Stimulated activated CD8-positive, alpha-beta memory T cell treated with anti-CD3 and anti-CD28 coated beads, Interleukin-4, amount 100 ng/mL, for 24 hours (primary cell): ENCODE measurements at regions not wholly inside any gene's neighbourhood (a gene's known extent, or its start where the extent isn't known, plus 50 kb on each side); places are given as distances from the start of the nearest gene placed in this dataset.
"Not testable (repeated sequence)": the region's sequence is repeated elsewhere in the genome, so short reads cannot be mapped to it uniquely, and the experiment has no call there.

ENCODE experiments used
- DNase-seq: peaks from one replicate; pipeline ENCODE4 v3.0.0-alpha.2; 2020; ENCODE audit warnings: low read depth

- no peak for DNase-seq
Observed at GRCh38 chr4:12579172-12579571, 905.0 kb downstream of the RAB28 start.

DNA sequence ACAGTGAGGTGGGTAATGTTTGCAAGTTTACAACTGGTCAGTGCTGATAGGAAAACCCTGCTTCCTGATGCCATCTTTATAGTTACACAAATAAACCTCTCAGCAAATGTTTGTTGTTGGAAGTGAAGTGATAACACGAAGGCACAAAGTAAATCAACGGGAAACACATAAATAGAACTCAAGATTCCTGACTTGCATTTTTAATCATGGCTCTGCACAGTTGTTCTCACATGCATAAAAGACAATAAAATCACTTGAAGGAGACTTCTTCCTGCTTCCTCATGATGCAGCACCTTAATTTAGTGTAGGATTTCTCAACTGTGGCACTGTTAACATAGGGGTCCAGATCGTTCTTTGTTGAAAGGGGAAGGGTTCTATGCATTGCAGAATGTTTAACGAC, 907.7 kb downstream of the RAB28 start:
- DNase-seq: no peak

DNA sequence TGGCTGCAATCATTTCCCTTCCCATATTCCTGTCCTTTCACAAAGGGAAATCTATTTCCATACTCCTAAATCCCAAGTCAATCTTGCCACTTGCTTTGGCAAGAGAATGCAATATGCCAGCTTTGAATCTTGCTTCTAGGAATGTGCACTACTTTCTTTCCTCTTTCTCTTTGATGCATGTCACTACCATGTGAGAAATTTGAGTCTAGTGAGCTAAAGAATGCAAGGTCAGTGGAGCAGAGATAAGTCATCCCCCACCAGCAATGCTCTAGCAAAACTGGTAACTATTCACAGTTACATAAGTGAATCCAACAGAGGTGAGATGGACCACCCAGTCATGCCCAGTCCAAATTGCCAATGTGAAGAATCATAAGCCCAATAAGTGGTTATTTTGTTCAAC, 910.4 kb downstream of the RAB28 start:
- DNase-seq: no peak

DNA sequence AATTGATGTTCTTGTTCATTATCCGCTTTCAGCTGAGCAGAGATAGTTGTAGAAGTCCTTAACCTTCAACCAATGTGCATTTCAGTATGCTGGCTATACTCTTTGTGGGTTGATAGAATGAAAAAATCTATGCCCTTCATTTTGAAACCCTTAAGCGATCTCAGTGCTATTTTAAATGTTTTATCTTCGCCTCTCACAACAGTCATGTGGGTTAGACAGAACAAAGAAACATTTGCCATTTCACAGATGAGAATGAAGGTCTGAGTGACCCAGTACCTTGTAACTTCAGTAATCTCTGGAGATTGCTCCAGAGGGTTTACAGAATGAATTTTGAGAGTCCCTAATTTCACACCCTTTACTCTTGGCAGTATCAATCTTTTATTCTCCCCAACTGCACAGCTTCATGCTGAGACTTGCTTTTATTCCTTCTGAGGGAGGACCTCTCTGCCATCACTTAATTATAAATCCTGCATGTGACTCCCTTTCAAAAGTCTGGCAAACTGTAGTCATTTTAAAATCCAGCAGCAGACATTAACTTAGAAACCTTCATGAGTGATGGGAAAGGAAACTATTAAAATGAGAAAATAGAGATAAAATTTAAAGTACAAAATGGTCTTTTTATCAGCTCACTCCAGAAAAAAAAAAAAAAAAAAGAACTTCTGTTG, 921.5 kb downstream of the RAB28 start:
- no peak for DNase-seq

DNA sequence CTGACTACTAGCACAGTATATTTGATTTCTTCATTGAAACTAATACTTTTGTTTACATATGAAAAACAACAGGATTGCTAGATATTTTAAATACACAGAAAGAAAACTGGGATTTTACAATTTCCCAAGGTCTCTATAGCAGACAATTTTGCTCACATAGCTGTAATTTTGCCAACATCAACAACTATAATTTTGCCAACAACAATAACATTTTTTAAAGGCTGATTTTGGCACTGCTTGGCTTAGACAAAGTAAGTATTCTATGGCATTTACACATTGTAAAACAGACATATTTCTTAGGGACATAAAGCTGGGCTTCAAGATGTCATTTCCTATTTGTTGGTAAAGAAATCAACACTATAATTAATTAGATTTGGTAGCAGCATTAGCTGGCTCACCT, 922.1 kb downstream of the RAB28 start:
- DNase-seq: no peak

GRCh38 chr4:12555011-12555410, 929.1 kb downstream of the RAB28 start:
- no peak for DNase-seq

GRCh38 chr4:12548678-12549077, 935.5 kb downstream of the RAB28 start:
- DNase-seq: no peak

GRCh38 chr4:12545812-12546211, 938.3 kb downstream of the RAB28 start:
- no peak for DNase-seq

DNA sequence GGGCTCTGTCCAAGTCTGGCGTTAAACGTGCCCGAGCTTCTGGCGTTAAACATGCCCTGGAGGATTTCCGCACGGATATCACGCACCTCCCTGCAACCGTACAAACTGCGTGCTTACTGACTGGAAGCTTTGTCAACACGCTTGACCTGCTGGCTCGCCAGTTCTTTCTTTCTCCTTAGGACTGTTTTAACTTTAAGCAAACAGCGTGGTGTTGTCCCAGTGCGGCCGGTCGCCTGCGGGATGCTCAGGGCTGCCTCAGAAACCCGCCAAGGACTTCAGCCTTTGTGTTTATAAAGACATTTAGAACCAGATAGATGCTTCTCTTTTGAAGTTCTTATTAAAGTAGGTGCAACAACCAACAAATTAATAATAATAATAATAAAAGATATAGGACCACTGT, 946.0 kb downstream of the RAB28 start:
- no peak for DNase-seq

- DNase-seq: no peak
Observed at GRCh38 chr4:12534684-12535083, 949.5 kb downstream of the RAB28 start.

GRCh38 chr4:12519426-12519825, 964.7 kb downstream of the RAB28 start:
- no peak for DNase-seq

- no peak for DNase-seq
Observed at GRCh38 chr4:12507868-12508481, 976.2 kb downstream of the RAB28 start.

DNA sequence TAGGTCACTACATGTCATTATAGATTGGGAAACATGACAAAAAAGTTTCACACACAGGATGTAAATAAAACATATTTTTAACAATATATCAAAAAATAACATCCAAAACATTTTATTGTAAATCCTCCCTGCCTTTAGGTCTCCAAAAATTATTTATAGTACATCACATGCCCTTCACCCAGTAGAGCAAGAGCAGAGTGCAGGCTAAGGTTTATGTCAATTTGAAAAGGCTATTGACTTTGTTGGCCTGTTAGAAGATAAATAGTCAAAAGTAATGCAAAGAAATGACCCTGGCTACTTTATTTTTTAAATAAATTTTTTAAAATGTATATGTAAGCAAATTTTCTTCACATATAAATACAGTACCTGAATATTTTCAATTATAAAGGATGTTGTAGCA, 983.7 kb downstream of the RAB28 start:
- DNase-seq: no peak

- DNase-seq: no peak
Observed at GRCh38 chr4:12499693-12500092, 984.4 kb downstream of the RAB28 start.

DNA sequence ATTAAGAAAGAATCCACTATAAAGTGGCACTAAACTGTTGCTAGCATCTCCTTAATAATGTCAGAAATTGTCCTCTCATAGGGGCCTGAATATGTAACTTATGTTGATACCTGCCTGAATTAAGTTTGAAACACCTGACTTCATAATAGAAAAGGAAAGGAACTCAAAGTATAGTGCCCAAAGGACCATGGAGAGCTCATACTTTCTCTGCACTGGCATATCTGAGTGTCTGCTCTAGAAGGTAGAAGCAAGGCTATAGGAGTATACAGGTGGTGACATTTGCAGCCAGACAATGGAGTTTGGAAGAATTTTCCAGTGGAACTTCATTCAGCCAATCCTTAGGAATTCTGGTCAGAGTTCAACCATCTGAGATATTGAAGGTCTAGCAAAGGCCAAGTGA, 988.9 kb downstream of the RAB28 start:
- DNase-seq: no peak

DNA sequence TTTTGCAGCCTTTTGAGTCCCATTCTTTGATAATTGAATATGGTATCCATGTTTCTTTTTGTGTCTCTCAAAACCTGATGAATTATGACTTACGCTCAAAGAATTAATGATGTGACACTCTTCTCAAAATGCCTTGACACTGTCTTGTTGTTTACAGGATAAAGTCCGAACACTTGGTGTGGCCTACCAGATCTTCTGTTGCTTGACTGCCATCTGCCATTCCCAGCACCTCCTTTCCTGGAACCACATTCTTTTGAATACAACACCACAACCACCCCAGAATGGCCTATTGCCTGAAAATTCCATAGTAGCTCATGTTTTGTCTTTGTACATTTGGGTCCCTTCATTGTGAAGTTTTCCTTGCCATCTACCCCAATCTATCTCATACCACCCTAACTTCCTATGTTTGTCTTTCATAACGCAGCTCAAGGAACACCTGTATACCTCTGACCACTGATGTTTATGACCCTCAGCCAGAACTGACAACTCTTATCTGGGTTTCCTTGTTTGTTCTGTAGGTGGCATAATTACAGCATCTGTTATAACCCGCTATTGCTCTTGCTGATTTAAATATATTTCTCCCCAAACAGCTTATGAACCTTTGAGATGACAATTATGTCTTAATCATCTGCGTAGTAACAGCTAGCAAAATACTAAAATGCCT, 991.3 kb downstream of the RAB28 start:
- no peak for DNase-seq

DNA sequence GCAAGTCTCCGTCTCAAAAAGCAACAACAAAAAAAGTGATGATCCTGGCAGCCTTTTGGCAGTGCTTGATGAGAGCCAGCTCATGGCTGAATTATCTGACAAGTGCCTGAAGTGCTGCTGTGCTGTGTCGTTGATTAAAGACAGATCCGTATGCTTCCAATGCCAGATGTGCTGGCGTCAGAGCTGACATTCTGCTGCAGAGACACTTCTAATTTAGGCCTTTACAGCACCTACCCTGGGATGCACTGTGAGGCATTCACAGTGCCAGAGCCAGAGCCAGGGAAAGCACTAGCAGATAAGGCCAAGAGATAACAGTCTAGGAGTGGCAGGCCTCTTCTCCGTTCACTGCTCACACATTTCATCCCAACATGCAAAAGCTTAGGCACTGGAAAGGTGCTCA, 995.5 kb downstream of the RAB28 start:
- DNase-seq: no peak

DNA sequence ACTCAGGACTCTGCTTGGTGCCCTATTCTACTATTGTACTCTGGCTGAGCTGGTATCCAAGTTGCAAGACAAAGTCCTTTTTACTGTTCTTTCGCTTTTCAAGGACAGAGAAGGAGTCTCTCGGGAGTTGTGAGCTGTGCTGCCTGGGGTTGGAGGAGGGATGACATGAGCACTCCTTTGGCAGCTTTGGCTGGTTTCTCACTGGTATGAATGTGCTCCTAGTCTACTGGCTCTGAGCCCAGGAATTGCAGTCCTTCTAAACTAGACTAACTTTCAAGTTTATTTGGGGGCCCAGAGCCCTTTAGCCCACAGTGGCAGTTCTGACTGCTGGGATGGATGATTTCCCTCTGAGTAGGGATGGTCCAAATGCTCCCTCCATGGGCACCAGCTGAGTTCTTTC, 997.1 kb downstream of the RAB28 start:
- no peak for DNase-seq

DNA sequence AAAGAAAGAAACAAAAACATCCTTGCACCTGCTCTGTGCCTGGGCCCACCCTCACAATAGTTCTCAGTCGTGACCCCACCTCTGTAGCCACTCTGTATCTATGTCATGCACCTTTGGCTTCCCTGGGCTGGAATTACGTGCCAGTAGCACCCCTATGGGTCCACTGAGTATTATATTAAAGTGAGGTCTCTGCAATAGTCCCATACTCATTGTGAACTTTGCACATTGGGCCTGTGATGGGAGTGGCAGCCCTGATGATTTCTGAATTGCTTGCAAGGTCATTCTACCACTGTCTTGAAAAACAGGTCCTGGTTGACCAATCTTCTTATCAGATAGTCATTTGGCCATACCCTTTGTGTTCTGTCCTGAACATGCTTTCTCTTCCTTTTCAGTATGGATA, 1012.1 kb downstream of the RAB28 start:
- DNase-seq: no peak

DNA sequence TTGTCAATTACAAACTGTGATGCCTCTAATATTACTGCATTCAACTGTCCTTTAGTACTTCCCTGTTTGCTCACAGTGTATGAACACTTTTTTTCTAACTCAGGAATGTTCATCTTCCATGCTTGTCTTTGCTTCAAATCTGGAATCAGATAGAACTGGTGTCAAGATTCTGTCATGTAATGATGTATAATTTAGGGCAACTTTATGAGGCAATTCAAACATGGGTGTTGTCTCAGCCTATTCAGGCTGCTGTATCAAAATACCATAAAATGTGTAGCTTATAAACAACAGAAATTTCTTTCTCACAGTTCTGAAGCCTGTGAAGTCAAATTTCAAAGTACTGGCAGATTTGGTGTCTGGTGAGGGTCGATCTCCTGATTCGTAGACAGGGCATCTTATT, 1012.9 kb downstream of the RAB28 start:
- no peak for DNase-seq

- DNase-seq: not testable (repeated sequence)
Observed at GRCh38 chr4:12461576-12461975, 1022.6 kb downstream of the RAB28 start.

- DNase-seq: no peak
Observed at GRCh38 chr4:12459126-12459525, 1025.0 kb downstream of the RAB28 start.

DNA sequence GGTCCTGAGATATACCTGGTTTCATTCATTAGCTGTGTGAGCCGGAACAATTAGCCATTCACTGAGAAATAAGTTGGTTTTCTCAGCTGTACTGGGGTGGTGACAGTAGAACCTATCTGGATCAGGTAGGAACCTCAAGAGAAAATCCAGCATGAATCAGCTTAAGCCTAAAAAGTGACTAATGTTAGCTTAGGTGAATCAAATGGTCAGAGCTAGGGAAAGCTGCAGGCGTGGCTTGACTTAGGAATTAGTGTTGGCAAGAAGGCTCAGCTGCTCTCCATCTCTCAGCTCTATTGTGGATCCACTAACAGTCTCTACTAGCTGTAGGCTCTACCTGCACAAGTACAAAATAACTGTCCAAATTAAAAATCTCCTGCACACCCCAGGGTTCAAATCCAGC, 1025.5 kb downstream of the RAB28 start:
- no peak for DNase-seq

DNA sequence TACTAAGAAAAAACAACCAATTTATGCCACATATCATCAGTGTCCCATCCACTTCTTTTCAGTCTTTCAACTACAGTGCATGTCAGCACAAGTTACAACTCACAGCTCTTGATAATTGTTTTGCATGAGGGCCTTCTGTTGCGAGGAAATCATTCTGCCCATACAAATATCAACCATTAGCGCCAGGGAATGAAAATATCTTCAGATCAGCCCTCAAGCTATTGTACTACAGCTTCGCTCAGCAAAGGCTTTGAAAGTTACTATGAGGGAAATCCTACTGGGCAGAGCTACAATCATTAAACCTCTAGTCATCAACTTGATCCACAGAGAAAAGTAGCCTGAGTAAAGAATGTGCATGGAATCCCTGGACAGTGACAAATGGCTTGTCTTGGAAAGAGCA, 1023.6 kb upstream of the HS3ST1 start:
- DNase-seq: no peak
